ENCODE measurements at regions not wholly inside any gene's neighbourhood (a gene's known extent, or its start where the extent isn't known, plus 50 kb on each side); places are given as distances from the start of the nearest gene placed in this dataset.

DNA sequence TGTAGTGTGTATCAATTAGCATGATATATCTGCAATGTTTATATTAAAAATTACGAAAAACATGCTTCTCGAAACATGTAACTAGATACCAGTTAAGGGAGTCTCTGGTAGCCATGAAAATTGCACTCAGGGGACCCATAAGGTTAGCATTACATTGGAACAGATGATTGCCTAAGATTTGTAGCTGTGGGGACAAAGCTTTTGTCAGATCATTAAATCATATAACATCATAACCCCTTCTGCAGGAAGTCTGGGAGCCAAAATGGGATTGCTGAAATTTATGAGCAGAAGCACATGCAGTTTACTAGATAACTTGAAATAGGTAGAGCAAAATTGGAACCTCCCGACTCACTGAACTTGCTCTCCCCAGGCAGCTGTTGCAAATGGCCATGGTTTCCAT lies 235.0 kb upstream of the IGFBP3 start:
- H3K27ac ChIP-seq (ENCODE audit: low read depth, low read length) = no peak overlapping the region
- DNase-seq (ENCODE audit: low read depth in 4 of 6, low spot score in 6 of 6) = peak in 1 of 6 donors; percentile 28
- no peaks in the 10 kb centered on the region for H3K9me3 ChIP-seq (ENCODE audit: control insufficient read depth, insufficient read depth, low read length)
- H3K36me3 ChIP-seq (ENCODE audit: control insufficient read depth, insufficient read depth, low read length) = no peaks in the 10 kb centered on the region
- no peaks in the 10 kb centered on the region for H3K27me3 ChIP-seq (ENCODE audit: control insufficient read depth, insufficient read depth, low read length)
- H3K4me1 ChIP-seq (ENCODE audit: control insufficient read depth, insufficient read depth, low read length) = no peaks in the 10 kb centered on the region
- WGBS (ENCODE audit: insufficient coverage) = 100% methylated on average over 1 of the region's 3 CpGs
- no peak overlapping the region for H3K4me3 ChIP-seq (ENCODE audit: low read depth, low read length)

DNA sequence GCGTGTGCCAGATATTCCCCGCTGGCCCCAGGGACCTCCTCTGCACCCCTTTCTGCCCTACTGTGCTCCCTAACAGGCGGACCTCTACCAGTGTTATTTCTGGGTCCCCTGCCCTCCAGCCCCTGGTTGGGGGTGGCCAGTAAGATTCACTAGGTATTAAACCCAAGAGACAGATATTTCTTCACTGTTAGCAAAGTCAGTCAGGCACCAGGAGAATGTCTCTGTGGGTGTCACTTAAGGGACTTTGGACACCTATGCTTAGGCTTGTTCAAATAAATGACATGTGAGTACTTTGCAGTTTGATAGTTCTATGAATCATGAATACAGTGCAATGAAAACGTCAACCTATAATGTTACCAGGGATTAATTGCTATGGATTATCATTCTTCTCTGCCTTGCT lies 234.3 kb upstream of the IGFBP3 start:
- H3K36me3 ChIP-seq (ENCODE audit: control insufficient read depth, insufficient read depth, low read length) = no peaks in the 10 kb centered on the region
- WGBS (ENCODE audit: insufficient coverage) = 100% methylated on average over 1 of the region's 4 CpGs
- H3K27ac ChIP-seq (ENCODE audit: low read depth, low read length) = no peak overlapping the region
- no peaks in the 10 kb centered on the region for H3K4me1 ChIP-seq (ENCODE audit: control insufficient read depth, insufficient read depth, low read length)
- H3K9me3 ChIP-seq (ENCODE audit: control insufficient read depth, insufficient read depth, low read length) = no peaks in the 10 kb centered on the region
- no peaks in the 10 kb centered on the region for H3K27me3 ChIP-seq (ENCODE audit: control insufficient read depth, insufficient read depth, low read length)
- no peak for DNase-seq (ENCODE audit: low read depth in 4 of 6, low spot score in 6 of 6)
- no peak overlapping the region for H3K4me3 ChIP-seq (ENCODE audit: low read depth, low read length)

DNA sequence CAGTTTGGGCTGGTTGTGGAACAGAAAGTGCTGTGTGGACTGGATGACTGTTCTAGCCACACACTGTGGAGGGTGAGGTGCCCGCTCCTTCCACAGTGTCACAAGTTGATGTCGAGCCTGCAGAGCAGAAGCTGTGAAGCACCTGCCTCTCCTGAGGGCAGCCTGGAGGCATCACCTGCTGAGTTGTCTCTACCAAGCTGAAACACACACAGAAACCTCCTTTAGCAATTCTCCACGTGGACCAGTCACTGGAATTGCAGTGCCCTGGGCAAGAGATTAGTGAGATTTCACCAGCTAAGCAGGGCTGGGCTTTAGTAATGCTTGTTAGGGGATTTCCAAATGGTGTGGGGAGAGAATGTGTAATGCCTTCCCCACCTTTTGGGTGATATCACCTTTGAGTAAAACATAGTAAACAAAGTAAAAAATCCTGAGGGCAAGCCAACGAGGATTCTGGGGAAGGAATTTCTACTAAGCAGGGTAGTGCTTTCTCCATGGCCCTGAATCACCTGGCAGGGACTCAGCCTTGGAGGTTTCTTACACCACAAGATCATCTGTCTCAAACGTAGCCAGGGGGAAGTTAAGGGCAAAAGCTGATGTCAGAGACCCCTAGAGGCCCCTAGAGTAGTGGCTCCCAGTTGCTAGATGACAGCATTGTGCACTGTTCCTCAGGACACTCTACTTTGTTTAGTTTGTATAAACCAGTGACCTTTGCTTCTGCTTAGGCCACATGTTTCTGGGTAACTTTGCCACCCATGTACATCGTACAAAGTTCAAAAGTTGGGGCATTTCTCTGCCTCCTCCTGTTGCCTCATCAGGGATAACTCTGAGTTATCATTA lies 233.1 kb upstream of the IGFBP3 start:
- H3K27ac ChIP-seq (ENCODE audit: low read depth, low read length) = no peak overlapping the region
- 66% methylated on average over 3 of the region's 6 CpGs for WGBS (ENCODE audit: insufficient coverage)
- no peak for DNase-seq (ENCODE audit: low read depth in 4 of 6, low spot score in 6 of 6)
- no peaks in the 10 kb centered on the region for H3K9me3 ChIP-seq (ENCODE audit: control insufficient read depth, insufficient read depth, low read length)
- no peak overlapping the region for H3K4me3 ChIP-seq (ENCODE audit: low read depth, low read length)
- no peaks in the 10 kb centered on the region for H3K4me1 ChIP-seq (ENCODE audit: control insufficient read depth, insufficient read depth, low read length)
- H3K27me3 ChIP-seq (ENCODE audit: control insufficient read depth, insufficient read depth, low read length) = no peaks in the 10 kb centered on the region
- no peaks in the 10 kb centered on the region for H3K36me3 ChIP-seq (ENCODE audit: control insufficient read depth, insufficient read depth, low read length)

DNA sequence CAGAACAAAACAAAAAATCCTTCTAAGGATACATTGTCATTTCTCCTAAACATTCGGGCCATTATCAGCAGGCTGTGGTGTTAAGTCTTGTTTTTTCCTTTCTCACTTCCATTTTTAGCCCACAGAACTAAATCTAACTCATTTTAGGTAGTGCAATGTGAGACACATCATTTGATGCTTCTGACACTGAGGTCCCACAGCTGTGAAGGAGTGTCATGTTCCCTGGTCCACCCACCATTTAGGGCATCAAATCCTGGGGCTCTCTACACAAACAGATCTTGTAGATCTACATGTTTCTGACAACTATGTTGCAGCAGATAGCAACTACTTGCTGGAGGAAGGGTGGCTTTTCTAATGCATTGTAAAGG lies 232.5 kb upstream of the IGFBP3 start:
- no peaks in the 10 kb centered on the region for H3K36me3 ChIP-seq (ENCODE audit: control insufficient read depth, insufficient read depth, low read length)
- H3K9me3 ChIP-seq (ENCODE audit: control insufficient read depth, insufficient read depth, low read length) = no peaks in the 10 kb centered on the region
- H3K27ac ChIP-seq (ENCODE audit: low read depth, low read length) = no peak overlapping the region
- no peak overlapping the region for H3K4me3 ChIP-seq (ENCODE audit: low read depth, low read length)
- no peaks in the 10 kb centered on the region for H3K27me3 ChIP-seq (ENCODE audit: control insufficient read depth, insufficient read depth, low read length)
- DNase-seq (ENCODE audit: low read depth in 4 of 6, low spot score in 6 of 6) = no peak
- WGBS (ENCODE audit: insufficient coverage) = 100% methylated on average over 1 of the region's 1 CpG
- H3K4me1 ChIP-seq (ENCODE audit: control insufficient read depth, insufficient read depth, low read length) = no peaks in the 10 kb centered on the region

DNA sequence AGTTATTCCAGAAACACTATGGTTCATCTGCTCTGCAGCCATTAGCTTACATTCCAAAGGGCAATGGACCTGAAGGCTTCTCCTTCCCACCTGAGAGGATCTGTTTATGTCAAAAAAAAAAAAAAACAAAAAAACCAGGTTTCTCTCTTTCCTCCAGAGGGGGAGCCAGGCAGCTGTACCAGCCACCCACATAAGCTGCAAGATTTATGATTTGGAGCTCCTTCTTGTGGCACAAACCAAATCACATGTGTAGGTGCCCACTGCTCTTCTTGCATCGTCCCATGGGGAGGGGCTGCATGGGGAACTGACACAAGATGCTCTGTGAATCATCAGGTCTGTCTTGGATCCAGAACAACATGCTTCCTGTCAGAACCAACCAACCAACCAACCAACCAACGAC lies 231.6 kb upstream of the IGFBP3 start:
- Histone ChIP-seq H3K4me1 (ENCODE audit: control insufficient read depth, insufficient read depth, low read length) (no peaks in the 10 kb centered on the region), H3K27ac (ENCODE audit: low read depth, low read length) (no peak overlapping the region), H3K9me3 (ENCODE audit: control insufficient read depth, insufficient read depth, low read length) (no peaks in the 10 kb centered on the region), H3K36me3 (ENCODE audit: control insufficient read depth, insufficient read depth, low read length) (no peaks in the 10 kb centered on the region), H3K4me3 (ENCODE audit: low read depth, low read length) (no peak overlapping the region), H3K27me3 (ENCODE audit: control insufficient read depth, insufficient read depth, low read length) (no peaks in the 10 kb centered on the region)
- DNase-seq (ENCODE audit: low read depth in 4 of 6, low spot score in 6 of 6) = no peak
- WGBS (ENCODE audit: insufficient coverage) = no CpG with 5 or more reads among the region's 2 CpGs

DNA sequence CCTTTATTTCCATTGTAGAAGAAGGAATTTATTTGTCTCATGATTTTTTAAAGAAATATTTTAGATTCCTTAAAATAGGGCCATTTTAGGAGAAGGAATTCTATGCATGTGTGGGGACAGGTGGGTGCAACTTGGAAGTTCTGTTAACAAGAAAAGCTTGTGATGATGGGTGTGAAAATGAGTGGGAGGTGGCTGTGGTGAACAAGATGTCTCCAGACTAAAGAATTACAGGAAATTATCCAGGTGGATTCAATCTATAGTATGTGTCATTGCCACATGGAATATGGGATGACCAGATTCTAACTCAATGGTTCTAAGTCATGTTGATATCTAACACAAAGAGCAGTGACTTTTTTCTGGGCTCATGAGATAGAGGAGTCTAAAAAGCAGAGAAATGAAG lies 229.6 kb upstream of the IGFBP3 start:
- no peaks in the 10 kb centered on the region for H3K9me3 ChIP-seq (ENCODE audit: control insufficient read depth, insufficient read depth, low read length)
- no peaks in the 10 kb centered on the region for H3K4me1 ChIP-seq (ENCODE audit: control insufficient read depth, insufficient read depth, low read length)
- no peaks in the 10 kb centered on the region for H3K36me3 ChIP-seq (ENCODE audit: control insufficient read depth, insufficient read depth, low read length)
- H3K27ac ChIP-seq (ENCODE audit: low read depth, low read length) = no peak overlapping the region
- no peaks in the 10 kb centered on the region for H3K27me3 ChIP-seq (ENCODE audit: control insufficient read depth, insufficient read depth, low read length)
- no peak overlapping the region for H3K4me3 ChIP-seq (ENCODE audit: low read depth, low read length)
- DNase-seq (ENCODE audit: low read depth in 4 of 6, low spot score in 6 of 6) = no peak

DNA sequence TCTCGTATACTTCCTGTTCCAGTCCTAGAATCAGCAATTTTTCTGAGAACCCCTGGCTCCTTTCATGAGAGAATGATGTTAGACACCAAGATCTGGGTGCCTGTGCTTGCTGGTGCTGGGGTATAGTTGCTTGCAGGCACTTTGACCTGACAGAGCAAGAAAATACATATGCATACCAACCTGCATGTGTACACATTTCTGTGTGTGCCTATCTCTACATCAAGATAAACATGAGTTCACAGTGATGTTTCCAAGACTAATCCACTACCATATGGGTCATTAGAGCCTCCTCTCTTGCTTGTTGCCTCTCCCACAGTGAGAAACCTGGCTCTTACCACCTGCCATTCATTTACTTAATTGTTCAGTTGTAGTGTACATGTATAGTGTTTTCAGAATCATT lies 229.1 kb upstream of the IGFBP3 start:
- 83% methylated on average over 1 of the region's 1 CpG for WGBS (ENCODE audit: insufficient coverage)
- H3K4me3 ChIP-seq (ENCODE audit: low read depth, low read length) = no peak overlapping the region
- no peaks in the 10 kb centered on the region for H3K27me3 ChIP-seq (ENCODE audit: control insufficient read depth, insufficient read depth, low read length)
- H3K9me3 ChIP-seq (ENCODE audit: control insufficient read depth, insufficient read depth, low read length) = no peaks in the 10 kb centered on the region
- DNase-seq (ENCODE audit: low read depth in 4 of 6, low spot score in 6 of 6) = no peak
- H3K36me3 ChIP-seq (ENCODE audit: control insufficient read depth, insufficient read depth, low read length) = no peaks in the 10 kb centered on the region
- H3K4me1 ChIP-seq (ENCODE audit: control insufficient read depth, insufficient read depth, low read length) = no peaks in the 10 kb centered on the region
- no peak overlapping the region for H3K27ac ChIP-seq (ENCODE audit: low read depth, low read length)

DNA sequence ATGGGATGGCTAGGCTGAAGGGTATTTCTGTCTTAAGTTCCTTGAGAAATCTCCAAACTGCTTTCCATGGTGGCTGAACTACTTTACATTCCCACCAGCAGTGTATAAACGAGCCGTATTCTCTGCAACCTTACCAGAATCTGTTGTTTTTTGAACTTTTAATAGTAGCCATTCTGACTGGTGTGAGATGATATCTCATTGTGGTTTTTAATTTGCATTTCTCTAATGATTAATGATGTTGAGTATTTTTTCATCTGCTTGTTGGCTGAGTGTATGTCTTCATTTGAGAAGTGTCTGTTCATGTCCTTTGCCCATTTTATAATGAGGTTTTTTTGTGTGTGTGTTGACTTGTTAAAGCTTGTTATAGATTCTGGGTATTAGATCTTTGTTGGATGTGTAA lies 226.8 kb upstream of the IGFBP3 start:
- no CpG with 5 or more reads among the region's 2 CpGs for WGBS (ENCODE audit: insufficient coverage)
- H3K27ac ChIP-seq (ENCODE audit: low read depth, low read length) = no peak overlapping the region
- no peak for DNase-seq (ENCODE audit: low read depth in 4 of 6, low spot score in 6 of 6)

DNA sequence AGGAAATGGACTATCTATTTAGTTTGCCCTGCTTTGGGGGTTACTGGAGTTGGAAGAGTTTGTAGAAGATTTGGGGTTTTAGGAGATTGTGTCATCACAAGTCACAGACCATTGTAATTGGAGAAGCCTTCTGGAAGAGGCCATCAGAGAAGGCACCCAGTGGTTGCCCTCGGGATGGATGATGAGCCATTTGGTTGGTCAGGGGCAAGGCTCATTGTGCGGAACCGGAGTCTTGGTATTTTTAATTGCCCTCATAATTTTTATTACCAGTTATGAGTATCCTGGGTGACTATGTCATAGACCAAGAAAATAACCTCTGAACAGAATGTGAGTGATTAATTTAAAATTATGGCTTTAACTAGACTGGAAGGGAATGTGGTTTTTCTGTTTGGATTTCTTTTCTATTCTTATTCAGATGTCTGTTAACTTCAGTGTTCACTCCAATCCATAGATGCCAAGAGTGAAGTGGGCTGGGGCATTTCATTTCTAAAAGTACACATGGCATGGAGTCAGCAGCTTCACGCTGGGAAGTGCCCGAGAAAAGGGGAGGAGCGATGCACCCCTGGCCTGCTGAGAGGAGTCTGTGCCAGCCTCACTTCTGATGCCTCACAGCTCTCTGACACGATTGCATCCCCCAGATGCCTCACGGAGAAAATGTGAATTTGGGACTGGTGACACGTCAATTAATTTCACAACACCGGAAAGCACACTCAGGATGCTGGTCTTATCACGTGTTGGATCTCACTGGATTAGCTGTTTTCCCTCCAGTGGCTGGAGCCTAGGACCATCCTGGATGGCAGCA lies 225.6 kb upstream of the IGFBP3 start:
- no peaks in the 10 kb centered on the region for H3K27me3 ChIP-seq (ENCODE audit: control insufficient read depth, insufficient read depth, low read length)
- no peaks in the 10 kb centered on the region for H3K9me3 ChIP-seq (ENCODE audit: control insufficient read depth, insufficient read depth, low read length)
- H3K27ac ChIP-seq (ENCODE audit: low read depth, low read length) = no peak overlapping the region
- H3K4me1 ChIP-seq (ENCODE audit: control insufficient read depth, insufficient read depth, low read length) = no peaks in the 10 kb centered on the region
- DNase-seq (ENCODE audit: low read depth in 4 of 6, low spot score in 6 of 6) = no peak
- WGBS (ENCODE audit: insufficient coverage) = 77% methylated on average over 8 of the region's 11 CpGs
- no peak overlapping the region for H3K4me3 ChIP-seq (ENCODE audit: low read depth, low read length)
- no peaks in the 10 kb centered on the region for H3K36me3 ChIP-seq (ENCODE audit: control insufficient read depth, insufficient read depth, low read length)

More for the DNA sequence above, 226.8 kb upstream of the IGFBP3 start:
- no peaks in the 10 kb centered on the region for H3K4me1 ChIP-seq (ENCODE audit: control insufficient read depth, insufficient read depth, low read length)
- H3K36me3 ChIP-seq (ENCODE audit: control insufficient read depth, insufficient read depth, low read length) = no peaks in the 10 kb centered on the region
- H3K9me3 ChIP-seq (ENCODE audit: control insufficient read depth, insufficient read depth, low read length) = no peaks in the 10 kb centered on the region
- no peaks in the 10 kb centered on the region for H3K27me3 ChIP-seq (ENCODE audit: control insufficient read depth, insufficient read depth, low read length)
- no peak overlapping the region for H3K4me3 ChIP-seq (ENCODE audit: low read depth, low read length)

DNA sequence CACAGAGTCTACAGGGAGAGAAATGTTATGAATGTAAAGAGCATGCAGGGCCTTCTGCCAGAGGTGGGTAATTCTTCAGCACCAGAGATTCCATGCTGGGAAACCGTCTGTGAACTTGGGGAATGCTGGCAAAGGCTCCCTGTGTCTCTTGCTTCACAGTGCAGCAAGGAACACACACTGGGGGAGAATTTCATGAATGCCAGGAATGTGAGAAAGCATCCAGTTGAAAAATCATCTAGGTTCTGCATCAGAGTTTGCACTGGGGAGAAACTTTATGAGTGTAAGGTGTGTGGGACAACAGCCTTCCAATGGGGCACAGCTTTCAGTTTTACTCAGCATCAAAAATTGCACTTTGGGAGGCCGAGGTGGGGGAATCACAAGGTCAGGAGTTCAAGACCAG lies 224.3 kb upstream of the IGFBP3 start:
- no peak overlapping the region for H3K4me3 ChIP-seq (ENCODE audit: low read depth, low read length)
- peak in 2 of 6 donors; percentile 33 to 78 for DNase-seq (ENCODE audit: low read depth in 4 of 6, low spot score in 6 of 6)
- 9% methylated on average over 1 of the region's 2 CpGs for WGBS (ENCODE audit: insufficient coverage)
- H3K36me3 ChIP-seq (ENCODE audit: control insufficient read depth, insufficient read depth, low read length) = no peaks in the 10 kb centered on the region
- H3K9me3 ChIP-seq (ENCODE audit: control insufficient read depth, insufficient read depth, low read length) = no peaks in the 10 kb centered on the region
- H3K27me3 ChIP-seq (ENCODE audit: control insufficient read depth, insufficient read depth, low read length) = no peaks in the 10 kb centered on the region
- H3K27ac ChIP-seq (ENCODE audit: low read depth, low read length) = no peak overlapping the region
- no peaks in the 10 kb centered on the region for H3K4me1 ChIP-seq (ENCODE audit: control insufficient read depth, insufficient read depth, low read length)

Measured in spinal cord (tissue), 9 donors.